SH-SY5Y (cell line): ENCODE measurements at regions not wholly inside any gene's neighbourhood (a gene's known extent, or its start where the extent isn't known, plus 50 kb on each side); places are given as distances from the start of the nearest gene placed in this dataset.

Experiments
- GATA2 ChIP-seq: IDR thresholded peaks from 2 replicates; pipeline ENCODE4 v1.6.1; 2011; ENCODE audit warnings: mild to moderate bottlenecking, low read depth, low read length
- GATA3 ChIP-seq: IDR thresholded peaks from 2 replicates; pipeline ENCODE4 v1.6.1; 2011; ENCODE audit warnings: low read depth, mild to moderate bottlenecking, low read length, moderate library complexity

DNA sequence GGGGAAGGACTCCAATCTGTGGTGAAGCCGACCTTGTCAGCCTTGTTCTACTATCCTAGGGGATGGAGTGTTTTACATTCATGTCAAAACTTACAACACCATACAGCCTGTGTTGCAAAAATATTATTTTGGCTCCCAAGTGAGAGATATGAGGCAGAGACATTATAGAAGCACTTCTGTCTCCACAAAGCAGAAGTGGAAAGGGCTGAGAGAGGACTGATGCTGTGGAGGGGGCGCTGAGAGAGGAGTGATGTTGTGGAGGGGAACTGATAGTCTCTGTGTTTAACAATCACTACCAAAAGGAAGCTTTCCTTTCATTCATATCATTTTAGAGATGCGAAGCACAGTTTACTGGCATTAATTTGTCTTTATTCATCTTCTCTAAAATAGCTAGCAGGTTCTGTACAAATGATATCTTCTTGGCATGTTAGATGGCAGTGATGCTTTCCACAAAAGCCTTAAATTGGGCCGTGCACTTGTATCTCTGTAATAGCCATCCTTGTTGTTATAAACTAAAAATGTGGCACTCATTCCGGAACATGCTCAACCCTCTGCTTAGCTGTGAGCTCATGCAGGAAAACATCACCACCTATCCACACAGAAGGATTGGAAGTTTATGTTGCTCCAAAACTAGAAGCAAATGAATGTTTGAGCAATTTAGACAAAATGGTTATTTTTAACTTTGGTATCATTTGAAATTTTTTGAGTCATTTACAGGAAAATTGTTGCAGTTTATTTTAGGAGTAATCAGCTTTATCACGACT, 134.6 kb upstream of the TP63 start:
- TF ChIP-seq GATA3 = no peak
- TF ChIP-seq GATA2 = no peak
